Chondrocyte (in vitro differentiated cells): ENCODE measurements at regions not wholly inside any gene's neighbourhood (a gene's known extent, or its start where the extent isn't known, plus 50 kb on each side); places are given as distances from the start of the nearest gene placed in this dataset.

Experiments used
- DNase-seq: peaks from one replicate; pipeline ENCODE4 v3.0.0; 2021; ENCODE audit warnings: mixed read lengths, low spot score
- H3K27ac Mint-ChIP-seq: one replicate; pipeline ENCODE4 v1.8.0; 2021; ENCODE audit warnings: mild to moderate bottlenecking, moderate library complexity, mixed read lengths; ENCODE audit not compliant: unreplicated experiment
- H3K27me3 Mint-ChIP-seq: 2 replicates; pipeline ENCODE4 v1.8.0; 2021; ENCODE audit warnings: low read depth, mixed read lengths
- H3K36me3 Mint-ChIP-seq: 2 replicates; pipeline ENCODE4 v1.8.0; 2021; ENCODE audit warnings: low read depth, mixed read lengths
- H3K4me1 Mint-ChIP-seq: 2 replicates; pipeline ENCODE4 v1.8.0; 2021; ENCODE audit warnings: low read depth, mild to moderate bottlenecking, mixed read lengths
- H3K4me3 Mint-ChIP-seq: one replicate; pipeline ENCODE4 v1.8.0; 2021; ENCODE audit warnings: mild to moderate bottlenecking, moderate library complexity, mixed read lengths; ENCODE audit not compliant: unreplicated experiment
- H3K9me3 Mint-ChIP-seq: 2 replicates; pipeline ENCODE4 v1.8.0; 2021; ENCODE audit warnings: low read depth, mixed read lengths
- TF ChIP-seq, protein P1 (sequence below): fragments of 200-600 bp; sonication (generic); IDR thresholded peaks from 2 replicates; pipeline ENCODE4 v1.5.0; 2021; ENCODE audit warnings: antibody characterized with exemption, mild to moderate bottlenecking, moderate library complexity

- DNase-seq, result no peak
- Mint-ChIP-seq H3K4me3 (no peak overlapping the region), H3K4me1 (no peaks in the 10 kb centered on the region), H3K27ac (no peak overlapping the region), H3K27me3 (peaks cover 72% of the 10 kb centered on the region), H3K9me3 (no peaks in the 10 kb centered on the region), H3K36me3 (no peaks in the 10 kb centered on the region)
- TF ChIP-seq, protein P1, sequence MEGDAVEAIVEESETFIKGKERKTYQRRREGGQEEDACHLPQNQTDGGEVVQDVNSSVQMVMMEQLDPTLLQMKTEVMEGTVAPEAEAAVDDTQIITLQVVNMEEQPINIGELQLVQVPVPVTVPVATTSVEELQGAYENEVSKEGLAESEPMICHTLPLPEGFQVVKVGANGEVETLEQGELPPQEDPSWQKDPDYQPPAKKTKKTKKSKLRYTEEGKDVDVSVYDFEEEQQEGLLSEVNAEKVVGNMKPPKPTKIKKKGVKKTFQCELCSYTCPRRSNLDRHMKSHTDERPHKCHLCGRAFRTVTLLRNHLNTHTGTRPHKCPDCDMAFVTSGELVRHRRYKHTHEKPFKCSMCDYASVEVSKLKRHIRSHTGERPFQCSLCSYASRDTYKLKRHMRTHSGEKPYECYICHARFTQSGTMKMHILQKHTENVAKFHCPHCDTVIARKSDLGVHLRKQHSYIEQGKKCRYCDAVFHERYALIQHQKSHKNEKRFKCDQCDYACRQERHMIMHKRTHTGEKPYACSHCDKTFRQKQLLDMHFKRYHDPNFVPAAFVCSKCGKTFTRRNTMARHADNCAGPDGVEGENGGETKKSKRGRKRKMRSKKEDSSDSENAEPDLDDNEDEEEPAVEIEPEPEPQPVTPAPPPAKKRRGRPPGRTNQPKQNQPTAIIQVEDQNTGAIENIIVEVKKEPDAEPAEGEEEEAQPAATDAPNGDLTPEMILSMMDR, result no peak
Measured at GRCh38 chr7:131844369-131844768, 287.9 kb upstream of the PODXL start.

- Mint-ChIP-seq H3K27ac (no peak overlapping the region), H3K4me1 (no peaks in the 10 kb centered on the region), H3K4me3 (no peak overlapping the region), H3K36me3 (no peaks in the 10 kb centered on the region), H3K9me3 (no peaks in the 10 kb centered on the region), H3K27me3 (peaks cover 69% of the 10 kb centered on the region)
- DNase-seq, result no peak
- TF ChIP-seq, protein P1, result no peak
Measured at GRCh38 chr7:131843898-131844331, 287.5 kb upstream of the PODXL start.

DNA sequence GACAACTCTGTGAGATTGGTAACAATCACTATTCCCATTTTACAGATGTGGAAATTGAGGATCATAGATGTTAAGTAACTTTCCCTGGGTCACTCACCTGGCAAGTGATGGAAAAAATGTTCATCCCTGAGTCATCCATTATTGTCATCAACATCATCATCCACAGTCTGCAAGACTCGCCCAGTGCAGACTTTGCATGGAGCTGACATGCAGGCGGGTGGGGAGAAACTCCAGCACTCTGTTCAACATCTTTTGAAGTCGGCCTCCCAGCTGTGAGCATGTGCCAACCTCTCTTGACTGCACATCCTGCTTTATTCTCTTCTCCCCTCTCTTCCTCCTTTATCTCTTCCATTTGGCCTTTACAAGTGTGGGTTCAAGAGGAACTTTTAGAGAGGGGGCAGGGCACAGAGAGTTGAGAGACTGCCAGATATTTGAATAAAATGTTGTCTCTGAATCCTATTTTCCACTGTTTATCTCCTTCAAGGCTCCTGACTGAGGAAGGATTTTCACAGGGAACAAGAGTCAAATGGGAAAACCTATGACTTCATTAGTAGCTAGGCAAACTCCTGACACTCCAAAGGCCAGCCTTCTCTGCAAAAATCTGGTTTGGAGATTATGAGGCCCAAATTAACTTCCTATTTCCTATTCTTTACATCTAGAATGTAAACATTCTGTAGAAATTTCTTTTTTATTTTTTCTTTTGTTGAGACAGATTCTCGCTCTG lies 283.7 kb upstream of the PODXL start:
- no peak overlapping the region for H3K4me3 Mint-ChIP-seq
- H3K27me3 Mint-ChIP-seq, result peaks cover 82% of the 10 kb centered on the region
- no peaks in the 10 kb centered on the region for H3K36me3 Mint-ChIP-seq
- no peaks in the 10 kb centered on the region for H3K4me1 Mint-ChIP-seq
- TF ChIP-seq, protein P1, result no peak
- DNase-seq, result no peak
- no peak overlapping the region for H3K27ac Mint-ChIP-seq
- no peaks in the 10 kb centered on the region for H3K9me3 Mint-ChIP-seq

DNA sequence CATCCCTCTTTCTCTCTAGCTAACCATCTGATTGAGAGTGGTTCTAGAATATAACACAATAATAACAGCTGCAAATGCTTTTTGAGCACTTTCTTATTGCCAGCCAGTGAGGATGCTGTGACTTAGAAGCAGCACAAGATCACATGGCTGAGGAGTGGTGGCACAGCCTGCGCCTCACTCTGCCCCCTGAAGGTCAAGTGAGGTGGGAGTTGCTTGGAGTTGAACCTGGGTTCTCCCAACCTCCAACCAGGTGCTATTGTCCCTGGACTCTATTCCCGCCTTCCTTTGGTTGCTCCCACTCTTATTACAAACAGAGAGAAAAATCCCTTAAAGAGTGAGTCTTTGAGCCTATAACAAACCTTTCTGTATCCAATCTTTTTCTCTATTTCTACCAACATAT lies 280.3 kb upstream of the PODXL start:
- no peaks in the 10 kb centered on the region for H3K36me3 Mint-ChIP-seq
- no peaks in the 10 kb centered on the region for H3K9me3 Mint-ChIP-seq
- no peak for DNase-seq
- no peak overlapping the region for H3K4me3 Mint-ChIP-seq
- peaks cover 77% of the 10 kb centered on the region for H3K27me3 Mint-ChIP-seq
- no peaks in the 10 kb centered on the region for H3K4me1 Mint-ChIP-seq
- TF ChIP-seq, protein P1, result no peak
- H3K27ac Mint-ChIP-seq, result no peak overlapping the region

- TF ChIP-seq, protein P1, result no peak
- Mint-ChIP-seq H3K27me3 (peaks cover 73% of the 10 kb centered on the region), H3K4me1 (peaks cover 2% of the 10 kb centered on the region), H3K9me3 (no peaks in the 10 kb centered on the region), H3K36me3 (no peaks in the 10 kb centered on the region), H3K4me3 (no peak overlapping the region), H3K27ac (no peak overlapping the region)
- DNase-seq, result no peak
Measured at GRCh38 chr7:131835141-131835540, 278.7 kb upstream of the PODXL start.
